ENCODE measurements at regions not wholly inside any gene's neighbourhood (a gene's known extent, or its start where the extent isn't known, plus 50 kb on each side); places are given as distances from the start of the nearest gene placed in this dataset.

- no peak for ATAC-seq (ENCODE audit: low FRiP score)
- H3K36me3 ChIP-seq (ENCODE audit: control insufficient read depth in 1 of 2, insufficient read depth in 2 of 2, low read length in 1 of 2), result no peaks in the 10 kb centered on the region
- H3K27ac ChIP-seq (ENCODE audit: low read depth in 1 of 2, low read length in 2 of 2), result no peak overlapping the region
- H3K27me3 ChIP-seq (ENCODE audit: control insufficient read depth in 1 of 2, insufficient read depth in 2 of 2, low read length in 1 of 2), result no peaks in the 10 kb centered on the region
- peaks cover 2% of the 10 kb centered on the region for H3K9me3 ChIP-seq (ENCODE audit: control insufficient read depth, low read length)
- 73 to 85% methylated on average over 5 of the region's 5 CpGs for WGBS, 2 donors
- intact Hi-C loops (cut with DNase I), result no loop called here
- no peak overlapping the region for H3K4me3 ChIP-seq (ENCODE audit: low read length in 2 of 2)
- no peak for DNase-seq
- no peaks in the 10 kb centered on the region for H3K4me1 ChIP-seq (ENCODE audit: control insufficient read depth in 1 of 2, insufficient read depth in 2 of 2, low read length in 2 of 2)
Observed at GRCh38 chr18:77967071-77967470, 717.4 kb downstream of the GALR1 start.

- no peak overlapping the region for H3K27ac ChIP-seq (ENCODE audit: low read depth in 1 of 2, low read length in 2 of 2)
- H3K4me3 ChIP-seq (ENCODE audit: low read length in 2 of 2), result no peak overlapping the region
- no peaks in the 10 kb centered on the region for H3K27me3 ChIP-seq (ENCODE audit: control insufficient read depth in 1 of 2, insufficient read depth in 2 of 2, low read length in 1 of 2)
- ATAC-seq (ENCODE audit: low FRiP score) (no peak), DNase-seq (no peak)
- intact Hi-C loops (cut with DNase I), result no loop called here
- no peaks in the 10 kb centered on the region for H3K36me3 ChIP-seq (ENCODE audit: control insufficient read depth in 1 of 2, insufficient read depth in 2 of 2, low read length in 1 of 2)
- 77 to 81% methylated on average over 3 of the region's 3 CpGs for WGBS, 2 donors
- no peaks in the 10 kb centered on the region for H3K4me1 ChIP-seq (ENCODE audit: control insufficient read depth in 1 of 2, insufficient read depth in 2 of 2, low read length in 2 of 2)
- H3K9me3 ChIP-seq (ENCODE audit: control insufficient read depth, low read length), result peaks cover 2% of the 10 kb centered on the region
Observed at GRCh38 chr18:77967791-77968190, 718.1 kb downstream of the GALR1 start.

GRCh38 chr18:77969972-77970371 lies 720.3 kb downstream of the GALR1 start:
- DNase-seq (no peak), ATAC-seq (ENCODE audit: low FRiP score) (no peak)
- Histone ChIP-seq H3K27ac (ENCODE audit: low read depth in 1 of 2, low read length in 2 of 2) (no peak overlapping the region), H3K9me3 (ENCODE audit: control insufficient read depth, low read length) (peaks cover 2% of the 10 kb centered on the region), H3K36me3 (ENCODE audit: control insufficient read depth in 1 of 2, insufficient read depth in 2 of 2, low read length in 1 of 2) (no peaks in the 10 kb centered on the region), H3K4me1 (ENCODE audit: control insufficient read depth in 1 of 2, insufficient read depth in 2 of 2, low read length in 2 of 2) (no peaks in the 10 kb centered on the region), H3K4me3 (ENCODE audit: low read length in 2 of 2) (no peak overlapping the region), H3K27me3 (ENCODE audit: control insufficient read depth in 1 of 2, insufficient read depth in 2 of 2, low read length in 1 of 2) (no peaks in the 10 kb centered on the region)
- intact Hi-C loops (cut with DNase I), result no loop called here
- 44 to 55% methylated on average over 2 of the region's 2 CpGs for WGBS, 2 donors

DNA sequence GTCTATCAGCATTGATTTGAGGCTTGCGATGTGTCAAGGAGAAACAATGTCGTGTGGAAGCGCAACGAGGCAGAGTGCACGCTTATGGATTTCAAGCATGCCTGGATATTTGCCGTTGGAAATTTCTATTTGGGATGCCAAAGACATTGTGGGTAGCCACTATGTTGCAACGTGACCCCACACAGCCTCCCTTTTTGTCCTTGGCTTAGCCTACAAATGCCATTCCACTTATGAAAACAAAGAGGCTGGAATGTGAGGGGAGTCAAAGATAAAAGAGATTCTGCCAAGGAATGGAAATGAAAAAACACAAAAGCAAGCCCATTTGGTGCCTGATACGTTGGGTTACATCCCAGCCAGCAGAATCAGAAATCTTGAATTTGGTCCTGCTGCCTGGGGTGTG lies 721.2 kb downstream of the GALR1 start:
- H3K4me1 ChIP-seq (ENCODE audit: control insufficient read depth in 1 of 2, insufficient read depth in 2 of 2, low read length in 2 of 2), result no peaks in the 10 kb centered on the region
- H3K4me3 ChIP-seq (ENCODE audit: low read length in 2 of 2), result no peak overlapping the region
- DNase-seq (no peak), ATAC-seq (ENCODE audit: low FRiP score) (no peak)
- no peak overlapping the region for H3K27ac ChIP-seq (ENCODE audit: low read depth in 1 of 2, low read length in 2 of 2)
- intact Hi-C loops (cut with DNase I), result no loop called here
- WGBS, 2 donors, result 67 to 69% methylated on average over 8 of the region's 8 CpGs
- H3K27me3 ChIP-seq (ENCODE audit: control insufficient read depth in 1 of 2, insufficient read depth in 2 of 2, low read length in 1 of 2), result no peaks in the 10 kb centered on the region
- peaks cover 2% of the 10 kb centered on the region for H3K9me3 ChIP-seq (ENCODE audit: control insufficient read depth, low read length)
- no peaks in the 10 kb centered on the region for H3K36me3 ChIP-seq (ENCODE audit: control insufficient read depth in 1 of 2, insufficient read depth in 2 of 2, low read length in 1 of 2)

- Histone ChIP-seq H3K9me3 (ENCODE audit: control insufficient read depth, low read length) (no peaks in the 10 kb centered on the region), H3K27me3 (ENCODE audit: control insufficient read depth in 1 of 2, insufficient read depth in 2 of 2, low read length in 1 of 2) (no peaks in the 10 kb centered on the region), H3K4me1 (ENCODE audit: control insufficient read depth in 1 of 2, insufficient read depth in 2 of 2, low read length in 2 of 2) (no peaks in the 10 kb centered on the region), H3K36me3 (ENCODE audit: control insufficient read depth in 1 of 2, insufficient read depth in 2 of 2, low read length in 1 of 2) (no peaks in the 10 kb centered on the region), H3K27ac (ENCODE audit: low read depth in 1 of 2, low read length in 2 of 2) (no peak overlapping the region), H3K4me3 (ENCODE audit: low read length in 2 of 2) (no peak overlapping the region)
- WGBS, 2 donors, result 88 to 91% methylated on average over 8 of the region's 8 CpGs
- no peak for ATAC-seq (ENCODE audit: low FRiP score)
- intact Hi-C loops (cut with DNase I), result no loop called here
- no peak for DNase-seq
Observed at GRCh38 chr18:77973745-77974144, 724.1 kb downstream of the GALR1 start.

- H3K4me3 ChIP-seq (ENCODE audit: low read length in 2 of 2), result no peak overlapping the region
- no peaks in the 10 kb centered on the region for H3K36me3 ChIP-seq (ENCODE audit: control insufficient read depth in 1 of 2, insufficient read depth in 2 of 2, low read length in 1 of 2)
- no peak overlapping the region for H3K27ac ChIP-seq (ENCODE audit: low read depth in 1 of 2, low read length in 2 of 2)
- ATAC-seq (ENCODE audit: low FRiP score) (no peak), DNase-seq (no peak)
- no peaks in the 10 kb centered on the region for H3K27me3 ChIP-seq (ENCODE audit: control insufficient read depth in 1 of 2, insufficient read depth in 2 of 2, low read length in 1 of 2)
- H3K4me1 ChIP-seq (ENCODE audit: control insufficient read depth in 1 of 2, insufficient read depth in 2 of 2, low read length in 2 of 2), result no peaks in the 10 kb centered on the region
- H3K9me3 ChIP-seq (ENCODE audit: control insufficient read depth, low read length), result no peaks in the 10 kb centered on the region
- WGBS, 2 donors, result 89% methylated on average over 1 of the region's 1 CpG
- intact Hi-C loops (cut with DNase I), result no loop called here
Observed at GRCh38 chr18:77974329-77974728, 724.7 kb downstream of the GALR1 start.

DNA sequence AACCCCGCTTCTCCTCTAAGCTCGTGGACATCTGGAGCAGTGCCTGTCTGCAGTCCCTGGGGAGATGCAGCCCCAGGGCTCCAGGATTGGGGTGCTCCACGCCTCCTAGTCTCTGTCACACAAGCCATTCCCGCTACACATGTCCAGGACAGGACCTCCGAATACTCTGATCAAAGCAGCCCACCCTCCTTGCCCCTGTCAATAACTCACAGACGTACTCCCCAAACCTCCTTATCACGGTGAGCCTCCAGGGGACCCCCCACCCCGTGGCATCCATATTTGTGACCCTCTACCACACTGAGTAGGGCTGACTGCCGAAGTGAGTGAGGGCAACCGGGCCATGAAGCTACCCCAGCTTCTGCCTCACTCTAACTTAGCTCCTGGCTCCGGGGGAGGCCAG lies 727.7 kb downstream of the GALR1 start:
- 83 to 86% methylated on average over 11 of the region's 11 CpGs for WGBS, 2 donors
- ATAC-seq (ENCODE audit: low FRiP score) (no peak), DNase-seq (no peak)
- intact Hi-C loops (cut with DNase I), result no loop called here
- Histone ChIP-seq H3K4me3 (ENCODE audit: low read length in 2 of 2) (no peak overlapping the region), H3K27ac (ENCODE audit: low read depth in 1 of 2, low read length in 2 of 2) (no peak overlapping the region), H3K9me3 (ENCODE audit: control insufficient read depth, low read length) (peaks cover 2% of the 10 kb centered on the region), H3K36me3 (ENCODE audit: control insufficient read depth in 1 of 2, insufficient read depth in 2 of 2, low read length in 1 of 2) (no peaks in the 10 kb centered on the region), H3K27me3 (ENCODE audit: control insufficient read depth in 1 of 2, insufficient read depth in 2 of 2, low read length in 1 of 2) (no peaks in the 10 kb centered on the region), H3K4me1 (ENCODE audit: control insufficient read depth in 1 of 2, insufficient read depth in 2 of 2, low read length in 2 of 2) (no peaks in the 10 kb centered on the region)

DNA sequence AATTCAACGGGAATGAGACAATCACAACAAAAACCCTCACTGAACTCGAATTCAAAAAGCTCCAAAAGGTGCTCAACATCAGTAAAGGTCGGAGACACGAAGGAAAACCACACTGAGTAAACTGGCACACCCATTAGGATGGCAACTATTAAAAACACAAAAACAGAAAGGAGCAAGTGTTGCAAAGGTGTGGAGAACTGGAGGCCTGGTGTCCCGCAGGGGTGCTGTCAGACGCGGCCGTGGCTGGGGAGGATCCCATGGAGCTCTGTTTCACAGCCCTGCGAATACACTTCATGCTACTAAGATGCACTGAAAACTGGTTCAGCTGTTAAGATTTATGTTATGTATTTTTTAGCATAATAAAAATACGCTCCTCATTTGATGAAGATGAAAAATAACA lies 730.6 kb downstream of the GALR1 start:
- Histone ChIP-seq H3K36me3 (ENCODE audit: control insufficient read depth in 1 of 2, insufficient read depth in 2 of 2, low read length in 1 of 2) (no peaks in the 10 kb centered on the region), H3K4me3 (ENCODE audit: low read length in 2 of 2) (no peak overlapping the region), H3K4me1 (ENCODE audit: control insufficient read depth in 1 of 2, insufficient read depth in 2 of 2, low read length in 2 of 2) (no peaks in the 10 kb centered on the region), H3K27ac (ENCODE audit: low read depth in 1 of 2, low read length in 2 of 2) (no peak overlapping the region), H3K9me3 (ENCODE audit: control insufficient read depth, low read length) (peaks cover 2% of the 10 kb centered on the region), H3K27me3 (ENCODE audit: control insufficient read depth in 1 of 2, insufficient read depth in 2 of 2, low read length in 1 of 2) (no peaks in the 10 kb centered on the region)
- intact Hi-C loops (cut with DNase I), result no loop called here
- ATAC-seq (ENCODE audit: low FRiP score) (no peak), DNase-seq (no peak)
- 78 to 81% methylated on average over 10 of the region's 10 CpGs for WGBS, 2 donors

- Histone ChIP-seq H3K27ac (ENCODE audit: low read depth in 1 of 2, low read length in 2 of 2) (no peak overlapping the region), H3K4me1 (ENCODE audit: control insufficient read depth in 1 of 2, insufficient read depth in 2 of 2, low read length in 2 of 2) (no peaks in the 10 kb centered on the region), H3K36me3 (ENCODE audit: control insufficient read depth in 1 of 2, insufficient read depth in 2 of 2, low read length in 1 of 2) (no peaks in the 10 kb centered on the region), H3K9me3 (ENCODE audit: control insufficient read depth, low read length) (peaks cover 2% of the 10 kb centered on the region), H3K27me3 (ENCODE audit: control insufficient read depth in 1 of 2, insufficient read depth in 2 of 2, low read length in 1 of 2) (no peaks in the 10 kb centered on the region), H3K4me3 (ENCODE audit: low read length in 2 of 2) (no peak overlapping the region)
- intact Hi-C loops (cut with DNase I), result no loop called here
- DNase-seq (no peak), ATAC-seq (ENCODE audit: low FRiP score) (no peak)
- WGBS, 2 donors, result 94 to 97% methylated on average over 2 of the region's 2 CpGs
Observed at GRCh38 chr18:77981874-77982273, 732.2 kb downstream of the GALR1 start.

Measured in aorta (tissue), 5 donors.